ENCODE measurements at regions not wholly inside any gene's neighbourhood (a gene's known extent, or its start where the extent isn't known, plus 50 kb on each side); places are given as distances from the start of the nearest gene placed in this dataset.
"Not testable (repeated sequence)": the region's sequence is repeated elsewhere in the genome, so short reads cannot be mapped to it uniquely, and the experiment has no call there.

DNA sequence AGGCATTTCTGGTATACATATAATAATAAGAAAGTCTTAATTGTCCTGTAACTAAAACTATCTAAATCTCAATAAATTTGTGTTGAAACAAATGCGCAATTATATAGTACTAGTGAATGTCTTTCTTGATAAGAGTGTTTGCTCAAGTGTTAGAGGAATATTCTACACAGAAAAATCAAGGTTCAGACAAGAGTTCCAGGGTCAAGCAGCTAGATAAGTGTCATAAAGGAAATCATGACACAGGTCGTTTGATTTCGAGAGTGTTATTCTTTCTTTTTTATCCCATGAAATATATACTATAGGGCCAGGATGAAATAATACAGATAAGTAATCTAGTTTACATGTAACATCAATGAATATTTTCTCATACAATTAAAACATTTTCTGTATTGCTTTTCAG lies 366.1 kb downstream of the UTRN start:
- no peak for DNase-seq (ENCODE audit: low read depth, low spot score)

DNA sequence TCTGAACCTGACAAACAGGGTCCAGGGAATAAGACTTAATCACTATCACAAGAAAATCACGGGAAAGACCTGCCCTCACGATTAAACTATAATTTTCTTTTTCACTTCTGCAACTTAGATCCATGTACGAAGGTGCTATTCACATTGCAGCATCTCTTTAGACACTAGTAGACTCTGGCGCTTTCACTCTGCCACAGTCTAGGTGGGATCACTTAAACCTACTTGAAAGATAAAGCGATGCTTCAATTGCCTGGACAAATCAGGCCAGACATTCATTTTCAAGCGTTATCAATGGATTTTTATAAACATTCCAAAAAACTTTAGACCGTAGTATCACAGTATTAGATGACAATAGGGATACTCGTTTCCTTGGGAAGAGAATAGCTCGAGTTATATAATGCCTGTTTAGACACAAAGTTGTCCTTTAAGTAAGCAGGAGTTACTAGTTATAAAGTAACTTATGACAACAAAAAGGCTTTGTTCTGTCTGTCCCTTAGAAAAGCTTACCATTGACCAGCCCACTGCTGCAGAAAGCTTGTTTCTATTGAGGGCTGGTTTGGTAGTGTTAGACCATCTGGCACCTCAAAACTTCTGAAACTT lies 367.3 kb downstream of the UTRN start:
- no peak for DNase-seq (ENCODE audit: low read depth, low spot score)

DNA sequence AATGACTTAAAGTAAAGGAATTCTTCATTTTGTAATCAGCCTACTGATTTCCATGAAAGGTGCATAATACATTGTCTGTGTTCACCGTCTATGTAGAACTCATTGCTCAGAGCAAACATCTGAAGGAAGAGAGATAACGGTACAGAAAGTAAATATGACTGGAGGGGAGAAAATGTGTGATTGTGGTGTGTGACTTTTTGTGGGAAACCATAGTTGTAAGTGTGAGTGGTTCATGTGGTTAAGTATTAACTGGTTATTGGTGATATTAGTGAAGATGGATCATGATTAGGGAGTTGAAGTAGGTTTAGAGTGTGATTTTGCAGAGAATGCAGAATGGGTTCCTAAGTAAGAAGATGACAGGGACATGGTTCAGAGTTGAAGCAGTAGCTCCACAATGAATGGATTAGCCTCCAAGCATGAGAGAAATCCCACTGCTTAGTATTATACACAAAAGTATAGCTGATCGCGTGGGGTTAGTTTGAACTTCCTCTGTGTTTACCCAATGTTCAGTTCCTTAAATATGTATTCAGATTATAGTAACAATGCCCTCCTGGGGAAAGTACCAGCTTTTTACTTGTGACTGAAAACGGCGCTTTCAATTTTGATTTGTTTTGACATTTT lies 368.9 kb downstream of the UTRN start:
- no peak for DNase-seq (ENCODE audit: low read depth, low spot score)

DNA sequence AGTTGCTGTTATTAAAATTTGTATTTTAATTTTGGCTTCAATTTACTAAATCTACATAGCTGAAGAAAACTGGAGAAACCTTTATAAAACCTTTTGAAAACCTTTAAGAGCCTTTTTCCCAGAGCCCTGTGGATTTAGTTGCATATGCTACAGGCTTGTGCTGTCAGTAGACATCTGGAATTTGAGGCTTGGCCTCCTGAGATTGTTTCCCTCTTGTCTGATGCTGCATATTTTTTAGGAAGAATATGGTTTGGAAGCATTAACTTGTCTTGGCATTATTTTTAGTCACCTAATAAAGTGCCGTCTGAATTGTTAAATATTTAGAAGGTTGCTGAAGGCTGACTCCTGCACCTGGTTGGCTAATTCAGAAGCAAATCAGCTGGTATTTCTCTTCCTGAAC lies 369.4 kb downstream of the UTRN start:
- DNase-seq (ENCODE audit: low read depth, low spot score) = no peak

DNA sequence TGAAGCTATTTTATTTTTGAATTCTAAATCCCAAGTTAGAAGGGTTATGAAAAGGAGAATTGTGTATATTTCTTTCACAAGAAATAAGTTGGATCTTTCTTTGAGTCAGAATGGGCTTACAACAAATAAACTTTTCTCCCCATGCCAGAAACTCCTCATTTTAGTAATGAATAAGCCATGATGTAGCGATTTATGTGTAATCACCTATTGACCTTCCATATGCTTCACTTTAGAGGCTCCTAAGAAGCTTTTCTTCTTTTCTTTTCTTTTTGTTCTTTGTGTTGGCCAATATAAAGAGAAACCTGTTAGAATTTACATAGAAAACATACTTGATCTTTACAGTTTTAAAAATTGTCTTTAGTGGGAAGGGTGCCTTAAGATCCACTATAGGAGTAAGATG lies 370.2 kb downstream of the UTRN start:
- no peak for DNase-seq (ENCODE audit: low read depth, low spot score)

DNA sequence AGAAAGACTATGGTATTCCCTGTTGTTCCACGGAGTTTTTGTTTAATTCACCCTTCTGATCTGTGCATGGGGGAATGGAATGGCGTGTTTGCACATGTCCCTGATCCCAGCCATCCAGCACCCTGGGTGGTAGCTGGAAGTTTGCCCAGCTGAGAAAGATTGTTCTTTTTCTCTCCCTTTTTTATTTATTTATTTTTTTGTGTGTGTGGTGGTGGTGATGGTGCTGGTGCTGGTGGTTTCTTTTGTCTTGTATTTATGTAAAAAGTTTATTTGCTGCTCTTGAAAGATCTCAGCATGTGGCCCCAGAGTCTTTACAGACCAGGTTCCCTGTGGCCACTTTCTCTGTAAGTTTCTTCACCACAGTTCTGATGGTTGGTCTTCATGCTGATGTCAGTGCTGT lies 372.6 kb downstream of the UTRN start:
- no peak for DNase-seq (ENCODE audit: low read depth, low spot score)

DNA sequence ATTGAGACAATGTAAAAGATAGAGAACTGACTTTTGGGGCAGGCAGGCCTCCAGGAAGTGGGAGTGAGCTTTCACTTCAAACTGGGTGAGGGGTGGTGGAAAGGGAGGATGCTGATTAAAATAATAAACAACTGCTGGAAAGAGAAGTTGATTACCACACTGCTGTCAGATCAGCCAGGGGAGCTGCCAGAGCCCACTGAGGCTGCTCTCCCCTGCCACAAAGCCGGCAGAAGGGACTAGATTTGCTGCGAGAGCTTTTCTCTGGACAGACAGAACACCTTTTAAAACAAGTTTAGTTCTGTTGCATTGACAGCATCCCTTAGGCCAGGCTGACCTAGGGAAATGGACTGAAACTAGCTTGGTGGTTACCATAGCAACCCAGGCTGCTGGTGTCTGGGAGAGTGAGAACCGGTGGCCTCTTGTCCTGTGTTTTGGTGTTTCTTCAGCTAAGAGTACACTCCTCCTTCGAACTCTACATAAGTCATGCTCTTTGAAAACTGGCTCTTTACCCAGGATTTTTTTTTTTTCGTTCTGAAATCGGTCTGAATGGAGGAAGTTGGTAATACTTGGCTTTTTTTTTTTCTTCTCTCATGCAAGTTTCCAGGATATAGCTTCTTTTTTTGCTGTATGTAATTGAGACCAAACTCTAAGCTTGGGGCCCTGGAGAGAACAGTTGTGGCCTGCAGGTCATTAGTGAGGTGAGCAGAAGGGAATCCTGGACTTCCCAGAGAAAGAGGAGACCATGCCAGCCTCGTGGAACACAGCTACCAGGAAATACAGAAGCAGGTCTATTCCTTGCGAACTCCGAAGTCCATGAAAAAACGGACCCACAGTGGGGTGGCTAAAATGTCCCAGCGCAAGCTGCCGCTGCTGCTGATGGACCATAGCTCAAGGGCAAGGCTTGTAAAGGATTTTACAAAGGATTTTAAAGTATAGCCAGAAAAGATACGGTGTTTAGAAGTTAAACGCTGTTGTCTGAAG lies 374.4 kb downstream of the UTRN start:
- no peak for DNase-seq (ENCODE audit: low read depth, low spot score)

DNA sequence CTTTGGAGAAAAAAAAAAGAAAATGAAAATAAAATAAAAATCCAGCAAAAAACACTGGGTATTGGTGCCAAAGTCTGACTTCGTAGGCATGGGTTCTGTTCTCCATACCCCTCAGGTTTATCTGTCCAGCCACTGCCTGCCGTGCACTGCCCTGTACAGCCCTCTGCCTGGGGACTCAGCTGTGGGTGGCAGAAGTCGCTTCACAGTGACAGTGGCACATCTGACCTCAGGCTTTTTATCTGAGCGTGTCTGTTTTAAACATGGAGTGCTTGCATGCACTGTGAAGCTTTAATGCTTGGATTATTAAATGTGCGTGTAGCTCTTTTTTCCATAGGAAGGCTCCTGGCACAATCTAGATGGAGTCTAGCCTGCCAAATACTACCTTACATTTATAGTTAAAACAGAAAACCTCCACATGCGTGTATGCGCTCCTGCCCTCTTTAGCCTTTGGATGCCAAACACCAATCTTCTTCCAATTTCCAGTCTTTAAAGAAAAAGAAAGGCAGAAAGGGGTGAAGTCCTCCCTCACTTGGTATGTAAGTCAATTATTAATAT lies 375.5 kb downstream of the UTRN start:
- no peak for DNase-seq (ENCODE audit: low read depth, low spot score)

DNA sequence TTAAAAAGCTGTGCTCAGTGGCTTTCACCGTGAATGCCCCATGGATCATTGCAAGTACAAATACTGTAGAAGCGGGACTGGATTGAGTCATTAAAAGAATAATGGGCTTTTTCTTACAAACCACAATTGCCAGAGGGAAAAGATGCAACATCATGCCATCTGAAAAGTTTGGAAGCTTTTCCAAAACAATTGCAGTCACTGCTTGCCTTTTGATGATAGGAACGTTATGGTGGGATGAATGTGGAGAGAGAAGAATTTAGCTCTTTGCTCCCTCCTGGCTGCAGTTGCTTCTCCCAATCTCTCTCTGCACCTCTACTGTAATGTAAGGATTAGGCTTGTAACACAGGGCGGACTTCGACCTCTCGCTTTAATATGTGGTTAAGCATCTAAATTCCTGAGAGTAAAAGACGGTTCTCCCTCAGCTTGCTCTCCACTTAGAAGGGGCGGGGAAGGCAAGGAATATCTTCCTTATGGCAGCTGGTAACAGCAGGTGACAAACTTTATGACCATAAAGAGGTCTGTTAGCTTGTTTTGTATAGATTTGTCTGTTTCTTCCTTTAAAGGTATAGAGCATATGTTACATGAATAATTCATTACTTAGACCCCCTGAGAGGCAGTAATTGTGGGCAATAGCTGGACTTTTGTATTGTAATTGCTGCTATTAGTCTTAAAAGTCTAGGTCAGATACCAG lies 376.1 kb downstream of the UTRN start:
- no peak for DNase-seq (ENCODE audit: low read depth, low spot score)

DNA sequence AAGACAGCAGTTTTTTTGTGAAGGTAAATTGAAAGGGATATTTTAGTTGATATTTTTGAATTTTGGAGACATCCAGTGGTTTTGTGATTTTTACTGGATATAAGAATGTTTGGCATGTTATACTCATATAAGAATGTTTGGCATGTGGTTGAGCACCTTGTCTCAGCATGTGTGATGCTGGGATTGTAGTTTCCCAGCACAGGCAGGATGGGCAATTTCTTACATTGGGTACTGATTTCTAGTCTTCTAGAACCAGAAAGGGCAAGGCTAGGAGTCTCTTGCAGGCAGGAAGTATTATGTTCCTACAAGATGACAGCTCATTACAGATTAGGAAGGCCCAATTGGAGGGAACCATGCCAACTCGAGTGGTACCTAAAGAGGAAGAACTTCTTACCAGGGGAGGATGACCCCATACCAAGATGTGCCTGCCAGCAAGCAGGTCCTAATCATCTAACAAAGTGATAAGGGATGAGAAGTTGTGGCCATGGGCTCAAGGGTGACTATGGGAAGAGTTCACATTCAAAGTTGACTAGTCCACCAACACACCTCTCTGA lies 377.8 kb downstream of the UTRN start:
- DNase-seq (ENCODE audit: low read depth, low spot score) = no peak

DNA sequence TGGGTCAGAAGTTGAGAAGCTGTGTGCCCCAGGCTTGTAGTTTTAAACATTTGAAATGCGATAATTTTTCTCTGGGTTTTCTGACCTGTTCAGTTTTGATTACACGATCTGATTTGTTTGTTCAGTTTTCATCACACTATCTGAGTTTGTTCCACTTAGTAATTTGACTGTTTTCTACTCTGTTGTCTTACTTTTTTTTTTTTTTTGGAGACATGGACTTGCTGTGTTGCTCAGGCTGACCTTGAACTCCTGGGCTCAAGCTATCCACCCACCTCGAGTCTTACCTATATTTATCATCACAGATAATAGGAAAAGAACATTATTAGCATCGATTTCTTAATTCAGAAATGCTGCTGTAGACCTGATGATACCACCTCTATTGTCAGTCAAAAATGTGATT lies 379.1 kb downstream of the UTRN start:
- DNase-seq (ENCODE audit: low read depth, low spot score) = no peak

DNA sequence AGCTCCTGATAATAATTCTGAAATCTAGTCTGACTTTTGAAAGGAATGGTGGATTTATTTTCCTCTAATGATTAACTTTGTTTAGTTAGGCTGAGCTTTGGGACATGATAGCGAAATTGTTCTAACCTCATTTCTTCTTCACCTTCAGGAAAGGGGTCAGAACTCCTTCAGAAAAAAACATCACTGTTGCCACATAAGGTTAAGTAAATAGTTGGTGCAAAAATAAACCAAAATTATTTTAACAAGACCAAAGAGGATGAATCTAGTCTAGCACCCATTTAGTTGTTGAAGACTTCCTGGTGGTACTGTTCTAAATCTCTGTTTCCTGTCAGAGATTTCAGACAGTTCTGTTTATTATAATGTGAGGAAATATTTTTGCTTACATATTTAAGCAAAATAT lies 379.8 kb downstream of the UTRN start:
- no peak for DNase-seq (ENCODE audit: low read depth, low spot score)

DNA sequence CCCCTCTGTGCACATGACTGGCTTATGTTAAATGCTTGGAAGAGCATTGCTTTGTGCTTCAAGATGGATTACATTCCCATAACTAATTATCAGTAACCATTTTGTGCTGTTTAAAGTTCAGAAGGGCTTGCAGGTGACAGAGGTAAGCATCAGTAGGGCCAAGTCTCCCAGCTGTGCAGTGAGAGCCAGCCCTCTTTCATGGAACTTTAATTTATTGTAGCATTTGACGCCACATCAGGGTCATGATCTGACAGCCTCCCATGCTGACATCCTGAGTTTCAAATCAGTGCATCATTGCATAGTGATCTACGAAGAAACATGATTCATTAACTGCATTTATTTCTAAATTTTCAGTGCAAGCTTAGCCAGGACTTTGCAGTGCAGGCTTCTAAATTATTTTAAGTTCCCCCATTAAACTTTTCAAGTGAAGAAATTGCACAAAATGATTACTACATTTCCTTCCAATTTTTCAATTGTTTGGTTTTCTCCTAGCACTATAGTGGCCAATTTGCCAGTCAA lies 380.9 kb downstream of the UTRN start:
- DNase-seq (ENCODE audit: low read depth, low spot score) = no peak

DNA sequence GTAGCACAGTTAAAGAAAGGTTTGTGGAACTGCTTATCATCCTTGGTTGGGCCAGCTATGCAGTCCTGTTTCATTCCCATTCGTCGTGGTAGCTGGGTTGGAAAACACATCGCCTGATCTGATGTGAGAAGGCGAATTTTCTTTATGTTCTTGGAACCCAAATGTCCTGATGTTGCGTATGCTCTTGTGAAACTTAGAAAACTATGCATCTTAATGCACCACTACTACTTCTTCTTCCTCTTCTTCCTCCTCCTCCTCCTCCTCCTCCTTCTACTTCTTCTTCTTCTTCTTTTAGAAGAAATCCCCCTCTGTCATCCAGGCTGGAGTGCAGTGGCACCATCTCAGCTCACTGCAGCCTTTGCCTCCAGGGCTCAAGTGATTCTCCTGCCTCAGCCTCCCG lies 381.6 kb downstream of the UTRN start:
- DNase-seq (ENCODE audit: low read depth, low spot score) = no peak

DNA sequence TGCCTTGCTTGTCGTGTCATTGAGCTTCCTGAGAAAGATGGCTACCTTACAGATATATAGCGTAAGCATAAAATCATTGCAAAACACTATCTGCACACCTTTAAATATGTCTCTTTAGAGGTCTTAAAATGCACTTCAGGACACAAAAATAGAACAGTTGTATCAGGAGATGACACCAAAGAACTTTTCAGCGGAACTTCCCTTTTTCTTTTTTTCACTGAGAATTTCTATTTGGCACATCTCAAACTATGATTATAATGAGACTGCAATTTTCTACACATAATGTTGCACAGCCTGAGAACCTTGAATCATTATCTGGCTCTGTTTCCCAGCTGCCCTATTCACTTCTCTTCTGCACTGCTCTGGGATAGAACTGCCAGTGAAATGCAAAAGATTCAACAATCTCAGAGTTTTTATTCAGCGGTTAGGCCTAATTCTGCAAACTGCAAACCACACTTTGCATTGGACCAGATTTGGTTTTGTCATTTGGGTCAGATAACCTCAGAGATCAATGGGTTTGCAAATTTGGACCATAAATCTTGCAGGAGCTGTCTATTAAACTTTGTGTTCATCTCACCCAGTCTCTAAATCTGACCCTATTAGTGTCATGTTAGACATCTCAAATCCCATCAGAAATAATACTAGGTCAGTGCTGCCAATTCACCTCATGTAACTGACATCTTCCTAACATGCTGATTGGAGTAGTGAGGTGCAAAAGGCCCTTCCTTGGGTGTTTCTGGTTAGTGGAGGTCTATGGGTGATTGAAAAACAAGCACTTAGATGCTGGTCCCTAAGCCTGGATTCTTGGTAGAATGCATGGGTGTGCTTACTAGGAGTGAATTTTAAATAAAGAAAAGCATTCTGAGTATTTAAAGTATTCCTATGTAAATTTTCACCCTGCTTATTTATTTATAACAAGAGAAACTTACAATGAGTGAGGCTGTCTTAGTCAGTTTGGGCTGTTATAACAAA lies 382.7 kb downstream of the UTRN start:
- no peak for DNase-seq (ENCODE audit: low read depth, low spot score)

DNA sequence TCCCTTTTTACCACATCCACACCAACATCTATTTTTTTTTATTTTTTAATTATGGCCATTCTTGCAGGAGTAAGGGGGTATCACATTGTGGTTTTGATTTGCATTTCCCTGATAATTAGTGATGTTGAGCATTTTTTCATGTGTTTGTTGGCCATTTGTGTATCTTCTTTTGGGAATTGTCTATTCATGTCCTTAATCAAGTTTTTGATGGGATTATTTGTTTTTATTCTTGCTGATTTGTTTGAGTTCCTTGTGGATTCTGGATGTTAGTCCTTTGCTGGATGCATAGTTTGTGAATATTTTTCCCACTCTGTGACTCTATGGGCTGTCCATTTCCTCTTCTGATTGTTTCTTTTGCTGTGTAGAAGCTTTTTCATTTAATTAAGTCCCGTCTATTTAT lies 385.1 kb downstream of the UTRN start:
- not testable (repeated sequence) for DNase-seq (ENCODE audit: low read depth, low spot score)

DNA sequence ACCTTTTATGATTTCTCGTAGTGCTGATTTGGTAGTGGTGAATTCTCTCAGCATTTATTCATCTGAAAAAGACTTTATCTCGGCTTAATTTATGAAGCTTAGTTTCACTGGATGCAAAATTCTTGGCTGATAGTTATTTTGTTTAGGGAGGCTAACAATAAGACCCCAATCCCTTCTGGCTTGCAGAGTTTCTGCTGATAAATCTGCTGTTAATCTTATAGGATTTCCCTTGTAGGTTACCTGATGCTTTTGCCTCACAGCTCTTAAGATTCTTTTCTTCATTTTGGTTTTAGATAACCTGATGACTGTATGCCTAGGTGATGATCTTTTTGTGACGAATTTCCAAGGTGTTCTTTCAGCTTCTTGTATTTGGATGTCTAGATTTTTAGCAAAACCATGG lies 388.7 kb downstream of the UTRN start:
- no peak for DNase-seq (ENCODE audit: low read depth, low spot score)

DNA sequence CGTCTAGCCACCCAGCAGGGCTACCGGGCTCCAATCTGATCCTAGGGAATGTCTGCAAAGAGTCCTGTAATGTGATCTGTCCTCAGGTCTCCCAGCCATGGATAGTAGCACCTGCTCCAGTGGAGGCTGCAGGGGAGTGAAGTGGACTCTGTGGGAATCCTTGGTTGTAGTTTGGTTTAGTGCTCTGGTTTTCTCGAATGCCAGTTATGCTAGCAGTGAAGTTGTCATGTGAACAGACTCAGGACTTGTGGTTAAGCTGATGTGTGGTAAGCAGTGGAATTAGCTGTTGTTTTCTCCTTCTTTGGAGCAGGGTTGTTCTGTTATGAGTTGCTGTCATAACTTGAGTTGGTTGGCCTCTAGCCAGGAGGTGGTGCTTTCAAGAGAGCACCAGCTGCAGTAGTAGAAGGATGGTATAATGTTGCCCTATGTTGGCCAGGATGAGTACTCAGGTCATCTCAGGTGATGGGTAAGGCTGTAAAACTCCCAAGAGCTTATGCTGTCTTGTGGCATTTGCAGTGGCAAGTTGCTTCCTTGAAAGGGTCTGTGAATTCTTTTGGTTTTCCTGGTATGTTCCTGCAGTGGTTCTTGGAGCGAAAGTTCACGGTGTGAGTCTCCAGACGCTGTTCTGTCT lies 390.2 kb downstream of the UTRN start:
- DNase-seq (ENCODE audit: low read depth, low spot score) = no peak

DNA sequence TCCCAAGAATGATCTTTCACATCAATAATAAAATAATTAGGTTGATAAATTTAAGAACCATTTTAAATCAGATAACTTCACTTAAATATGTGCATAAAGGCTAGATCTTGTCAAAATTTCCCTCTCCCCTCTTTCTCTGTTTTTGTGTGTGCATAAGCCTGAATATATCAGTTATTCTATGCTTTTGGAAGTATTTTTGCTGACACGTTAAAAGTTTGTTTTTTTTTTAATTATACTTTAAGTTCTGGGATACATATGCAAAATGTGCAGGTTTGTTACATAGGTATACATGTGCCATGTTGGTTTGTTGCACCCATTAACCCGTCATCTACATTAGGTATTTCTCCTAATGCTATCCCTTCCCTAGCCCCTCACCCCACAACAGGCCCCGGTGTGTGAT lies 391.2 kb downstream of the UTRN start:
- not testable (repeated sequence) for DNase-seq (ENCODE audit: low read depth, low spot score)
